Activated T-cell treated with anti-CD3 and anti-CD28 coated beads, Interleukin-2, amount 50 U/mL, for 24 hours (primary cell): ENCODE measurements at regions not wholly inside any gene's neighbourhood (a gene's known extent, or its start where the extent isn't known, plus 50 kb on each side); places are given as distances from the start of the nearest gene placed in this dataset.
"Not testable (repeated sequence)": the region's sequence is repeated elsewhere in the genome, so short reads cannot be mapped to it uniquely, and the experiment has no call there.

Experiments used
- DNase-seq: peaks from one replicate; pipeline ENCODE4 v3.0.0-alpha.2; 2020
- H3K27ac Mint-ChIP-seq: 2 replicates; pipeline ENCODE4 v1.8.0; 2020; ENCODE audit warnings: mild to moderate bottlenecking, mixed read lengths
- H3K27me3 Mint-ChIP-seq: 2 replicates; pipeline ENCODE4 v1.8.0; 2020; ENCODE audit warnings: mixed read lengths
- H3K36me3 Mint-ChIP-seq: 2 replicates; pipeline ENCODE4 v1.8.0; 2020; ENCODE audit warnings: low read depth, mixed read lengths
- H3K4me1 Mint-ChIP-seq: 2 replicates; pipeline ENCODE4 v1.8.0; 2020; ENCODE audit warnings: low read depth, mixed read lengths
- H3K4me3 Mint-ChIP-seq: 2 replicates; pipeline ENCODE4 v1.8.0; 2020; ENCODE audit warnings: mild to moderate bottlenecking, moderate library complexity, mixed read lengths
- H3K9me3 Mint-ChIP-seq: 2 replicates; pipeline ENCODE4 v1.8.0; 2020; ENCODE audit warnings: mixed read lengths

- DNase-seq: no peak
- H3K27ac Mint-ChIP-seq: no peak overlapping the region
- H3K4me3 Mint-ChIP-seq: no peak overlapping the region
- H3K36me3 Mint-ChIP-seq: no peaks in the 10 kb centered on the region
- no peaks in the 10 kb centered on the region for H3K27me3 Mint-ChIP-seq
- H3K9me3 Mint-ChIP-seq: peaks cover 19% of the 10 kb centered on the region
- H3K4me1 Mint-ChIP-seq: no peaks in the 10 kb centered on the region
Measured at GRCh38 chr11:28794405-28794804, 686.2 kb downstream of the METTL15 start.

GRCh38 chr11:28793282-28793738 lies 685.1 kb downstream of the METTL15 start:
- DNase-seq: no peak
- H3K27ac Mint-ChIP-seq: no peak overlapping the region
- H3K9me3 Mint-ChIP-seq: peaks cover 18% of the 10 kb centered on the region
- no peaks in the 10 kb centered on the region for H3K36me3 Mint-ChIP-seq
- H3K4me3 Mint-ChIP-seq: no peak overlapping the region
- H3K27me3 Mint-ChIP-seq: no peaks in the 10 kb centered on the region
- no peaks in the 10 kb centered on the region for H3K4me1 Mint-ChIP-seq

- Mint-ChIP-seq H3K4me3 (no peak overlapping the region), H3K27me3 (no peaks in the 10 kb centered on the region), H3K4me1 (no peaks in the 10 kb centered on the region), H3K27ac (no peak overlapping the region), H3K36me3 (no peaks in the 10 kb centered on the region), H3K9me3 (peaks cover 20% of the 10 kb centered on the region)
- no peak for DNase-seq
Measured at GRCh38 chr11:28792856-28793255, 684.7 kb downstream of the METTL15 start.

GRCh38 chr11:28787897-28788296 lies 679.7 kb downstream of the METTL15 start:
- not testable (repeated sequence) for H3K36me3 Mint-ChIP-seq, H3K4me1 Mint-ChIP-seq, H3K4me3 Mint-ChIP-seq, H3K27ac Mint-ChIP-seq, H3K27me3 Mint-ChIP-seq, DNase-seq
- H3K9me3 Mint-ChIP-seq: peaks cover 33% of the 10 kb centered on the region

- peaks cover 23% of the 10 kb centered on the region for H3K9me3 Mint-ChIP-seq
- no peaks in the 10 kb centered on the region for H3K4me1 Mint-ChIP-seq
- no peak overlapping the region for H3K27ac Mint-ChIP-seq
- no peak overlapping the region for H3K4me3 Mint-ChIP-seq
- no peaks in the 10 kb centered on the region for H3K36me3 Mint-ChIP-seq
- no peaks in the 10 kb centered on the region for H3K27me3 Mint-ChIP-seq
- no peak for DNase-seq
Measured at GRCh38 chr11:28777126-28777525, 668.9 kb downstream of the METTL15 start.

- Mint-ChIP-seq H3K36me3 (no peaks in the 10 kb centered on the region), H3K27ac (no peak overlapping the region), H3K27me3 (no peaks in the 10 kb centered on the region), H3K4me3 (no peak overlapping the region), H3K4me1 (no peaks in the 10 kb centered on the region), H3K9me3 (peaks cover 21% of the 10 kb centered on the region)
- no peak for DNase-seq
Measured at GRCh38 chr11:28773606-28774005, 665.4 kb downstream of the METTL15 start.

GRCh38 chr11:28770806-28771205 lies 662.6 kb downstream of the METTL15 start:
- peaks cover 28% of the 10 kb centered on the region for H3K9me3 Mint-ChIP-seq
- DNase-seq: no peak
- no peaks in the 10 kb centered on the region for H3K27me3 Mint-ChIP-seq
- H3K4me3 Mint-ChIP-seq: no peak overlapping the region
- no peaks in the 10 kb centered on the region for H3K4me1 Mint-ChIP-seq
- no peak overlapping the region for H3K27ac Mint-ChIP-seq
- H3K36me3 Mint-ChIP-seq: no peaks in the 10 kb centered on the region

- H3K4me3 Mint-ChIP-seq: no peak overlapping the region
- no peaks in the 10 kb centered on the region for H3K36me3 Mint-ChIP-seq
- no peak for DNase-seq
- H3K9me3 Mint-ChIP-seq: peaks cover 24% of the 10 kb centered on the region
- H3K27ac Mint-ChIP-seq: no peak overlapping the region
- no peaks in the 10 kb centered on the region for H3K27me3 Mint-ChIP-seq
- H3K4me1 Mint-ChIP-seq: no peaks in the 10 kb centered on the region
Measured at GRCh38 chr11:28767574-28767973, 659.4 kb downstream of the METTL15 start.

- Mint-ChIP-seq H3K27me3 (no peaks in the 10 kb centered on the region), H3K4me1 (no peaks in the 10 kb centered on the region), H3K27ac (no peak overlapping the region), H3K9me3 (peaks cover 23% of the 10 kb centered on the region), H3K4me3 (no peak overlapping the region), H3K36me3 (no peaks in the 10 kb centered on the region)
- DNase-seq: no peak
Measured at GRCh38 chr11:28763876-28764275, 655.7 kb downstream of the METTL15 start.

- no peak for DNase-seq
- Mint-ChIP-seq H3K4me1 (no peaks in the 10 kb centered on the region), H3K27ac (no peak overlapping the region)
Measured at GRCh38 chr11:28763151-28763550, 655.0 kb downstream of the METTL15 start.

GRCh38 chr11:28760676-28761390 lies 652.6 kb downstream of the METTL15 start:
- H3K9me3 Mint-ChIP-seq: peaks cover 17% of the 10 kb centered on the region
- H3K36me3 Mint-ChIP-seq: no peaks in the 10 kb centered on the region
- no peak overlapping the region for H3K4me3 Mint-ChIP-seq
- H3K27ac Mint-ChIP-seq: no peak overlapping the region
- DNase-seq: no peak
- no peaks in the 10 kb centered on the region for H3K4me1 Mint-ChIP-seq
- H3K27me3 Mint-ChIP-seq: no peaks in the 10 kb centered on the region

More at GRCh38 chr11:28763151-28763550, 655.0 kb downstream of the METTL15 start:
- Mint-ChIP-seq H3K36me3 (no peaks in the 10 kb centered on the region), H3K9me3 (peaks cover 18% of the 10 kb centered on the region), H3K27me3 (no peaks in the 10 kb centered on the region), H3K4me3 (no peak overlapping the region)

- Mint-ChIP-seq H3K27ac (no peak overlapping the region), H3K4me1 (no peaks in the 10 kb centered on the region), H3K27me3 (no peaks in the 10 kb centered on the region), H3K4me3 (no peak overlapping the region), H3K36me3 (no peaks in the 10 kb centered on the region), H3K9me3 (peaks cover 17% of the 10 kb centered on the region)
- no peak for DNase-seq
Measured at GRCh38 chr11:28759311-28759710, 651.1 kb downstream of the METTL15 start.

GRCh38 chr11:28757725-28758515 lies 649.7 kb downstream of the METTL15 start:
- Mint-ChIP-seq H3K27me3 (no peaks in the 10 kb centered on the region), H3K9me3 (peaks cover 16% of the 10 kb centered on the region), H3K4me1 (no peaks in the 10 kb centered on the region), H3K4me3 (no peak overlapping the region), H3K27ac (no peak overlapping the region), H3K36me3 (no peaks in the 10 kb centered on the region)
- DNase-seq: no peak

- Mint-ChIP-seq H3K4me1 (no peaks in the 10 kb centered on the region), H3K9me3 (peaks cover 20% of the 10 kb centered on the region), H3K36me3 (no peaks in the 10 kb centered on the region), H3K27me3 (no peaks in the 10 kb centered on the region), H3K27ac (no peak overlapping the region), H3K4me3 (no peak overlapping the region)
- DNase-seq: no peak
Measured at GRCh38 chr11:28756977-28757376, 648.8 kb downstream of the METTL15 start.

- no peaks in the 10 kb centered on the region for H3K27me3 Mint-ChIP-seq
- H3K36me3 Mint-ChIP-seq: no peaks in the 10 kb centered on the region
- DNase-seq: no peak
Measured at GRCh38 chr11:28743061-28743550, 634.9 kb downstream of the METTL15 start.

More at GRCh38 chr11:28743061-28743550, 634.9 kb downstream of the METTL15 start:
- no peak overlapping the region for H3K4me3 Mint-ChIP-seq
- H3K4me1 Mint-ChIP-seq: no peaks in the 10 kb centered on the region
- peaks cover 12% of the 10 kb centered on the region for H3K9me3 Mint-ChIP-seq
- no peak overlapping the region for H3K27ac Mint-ChIP-seq
